ENCODE measurements at regions not wholly inside any gene's neighbourhood (a gene's known extent, or its start where the extent isn't known, plus 50 kb on each side); places are given as distances from the start of the nearest gene placed in this dataset.

GRCh38 chr5:166302166-166302565 is 1989.3 kb upstream of the WWC1 start:
- Histone ChIP-seq H3K4me1 (ENCODE audit: insufficient read depth, low read length) (no peaks in the 10 kb centered on the region), H3K27me3 (ENCODE audit: control insufficient read depth in 1 of 2, insufficient read depth in 2 of 2, low read length in 2 of 2) (no peaks in the 10 kb centered on the region), H3K4me2 (ENCODE audit: low read depth, low read length) (no peak overlapping the region), H3K9me3 (ENCODE audit: low read length) (peaks cover 94% of the 10 kb centered on the region), H3K79me2 (ENCODE audit: insufficient read depth, low read length) (no peaks in the 10 kb centered on the region), H4K20me1 (ENCODE audit: insufficient read depth, low read length) (no peaks in the 10 kb centered on the region), H3K4me3 (replicated peaks in 1 of 3; ENCODE audit: insufficient read depth in 1 of 3, low read depth in 2 of 3, low read length in 3 of 3) (no peak overlapping the region), H3K36me3 (replicated peaks in 1 of 2; ENCODE audit: control insufficient read depth in 1 of 2, insufficient read depth in 2 of 2, low read length in 2 of 2) (no peaks in the 10 kb centered on the region), H3K9ac (ENCODE audit: insufficient read depth, low read depth, low read length) (no peak overlapping the region), H3K27ac (ENCODE audit: extremely low read length, insufficient read depth, low read length) (no peak overlapping the region), H2AFZ (ENCODE audit: low read length) (no peak overlapping the region)
- no peak for ATAC-seq
- DNase-seq (ENCODE audit: low spot score) = no peak
- no peak for FAIRE-seq
- ChIA-PET POLR2A (no interaction called here), CTCF (ENCODE audit: low intra/inter-chr PET ratio, low total read pairs) (no interaction called here)
- BruUV-seq (replicated peaks) = no TSS peak
- TF ChIP-seq ZNF564 (CRISPR knock-in tag; IDR thresholded peaks at IDR 0.05) (no peak), MEIS2 (CRISPR knock-in tag; IDR thresholded peaks at IDR 0.05) (no peak), CTCF (CRISPR knock-in tag; IDR thresholded peaks at IDR 0.05) (no peak), USF2 (IDR thresholded peaks at IDR 0.05; ENCODE audit: low read depth, low read length) (no peak), USF2 (CRISPR knock-in tag; IDR thresholded peaks at IDR 0.05; ENCODE audit: borderline replicate concordance) (no peak), ZNF792 (CRISPR knock-in tag; IDR thresholded peaks at IDR 0.05) (no peak), MAF1 (CRISPR knock-in tag; IDR thresholded peaks at IDR 0.05; ENCODE audit: borderline replicate concordance) (no peak), ZNF207 (IDR thresholded peaks at IDR 0.05; ENCODE audit: borderline replicate concordance) (no peak), ZNF501 (CRISPR knock-in tag; IDR thresholded peaks at IDR 0.05) (no peak), PLSCR1 (CRISPR knock-in tag; IDR thresholded peaks at IDR 0.05; ENCODE audit: borderline replicate concordance) (no peak), ZFP90 (CRISPR knock-in tag; IDR thresholded peaks at IDR 0.05; ENCODE audit: borderline replicate concordance) (no peak), ZXDC (CRISPR knock-in tag; IDR thresholded peaks at IDR 0.05) (no peak), ZNF3 (CRISPR knock-in tag; IDR thresholded peaks at IDR 0.05) (no peak), RNF219 (CRISPR knock-in tag; IDR thresholded peaks at IDR 0.05) (no peak), NR2F6 (IDR thresholded peaks at IDR 0.05) (no peak), NR2F6 (CRISPR knock-in tag; IDR thresholded peaks at IDR 0.05) (no peak), NFYC (CRISPR knock-in tag; IDR thresholded peaks at IDR 0.05) (no peak), CCDC6 (CRISPR knock-in tag; IDR thresholded peaks at IDR 0.05) (no peak)
- in situ Hi-C loops (cut with HindIII; ENCODE audit: extremely low pct_ligation_motif_present, low pct_unique_long_range_greater_than_20kb) = no loop called here
- intact Hi-C loops (cut with micrococcal nuclease; ENCODE audit: unreplicated experiment) = no loop called here
- WGBS (ENCODE audit: low lambda C conversion rate) = 8% methylated on average over 5 of the region's 5 CpGs
